ENCODE measurements at regions not wholly inside any gene's neighbourhood (a gene's known extent, or its start where the extent isn't known, plus 50 kb on each side); places are given as distances from the start of the nearest gene placed in this dataset.

DNA sequence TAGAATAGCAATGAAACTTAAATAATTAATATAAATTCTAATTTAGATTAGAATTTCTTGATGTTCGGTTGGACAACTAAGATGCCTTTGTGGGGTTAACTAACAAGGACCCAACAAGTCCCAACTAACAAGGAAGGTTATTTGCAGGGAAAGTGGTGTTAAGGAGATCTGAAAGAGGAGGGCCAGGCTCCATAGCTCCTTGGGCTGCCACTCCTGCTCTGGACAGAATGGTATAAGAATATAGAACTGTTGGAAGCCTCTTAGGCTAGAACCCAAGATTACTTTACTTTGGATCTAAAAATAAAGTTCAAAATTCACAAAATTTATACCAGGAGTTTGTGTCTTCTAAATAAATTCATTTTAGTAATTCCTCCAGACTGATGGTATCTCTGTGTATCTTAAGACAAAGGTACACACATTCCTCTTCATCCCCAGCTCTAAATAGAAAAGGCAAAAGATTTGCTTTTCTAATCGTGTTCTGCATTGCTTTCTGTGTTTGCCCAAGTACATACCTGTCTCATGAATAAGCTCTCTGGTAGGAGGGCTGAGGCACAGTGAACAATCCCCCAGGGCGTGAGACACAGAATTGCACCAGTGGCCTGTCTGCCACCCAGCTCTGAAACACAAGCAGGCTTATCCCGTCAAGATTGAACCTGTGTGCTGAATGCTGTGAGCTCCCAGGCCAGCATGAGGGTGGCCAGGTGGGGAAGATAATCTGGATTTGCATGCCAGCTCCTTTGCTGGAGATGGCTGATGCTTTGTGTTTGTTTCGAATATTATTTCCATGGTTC lies 176.0 kb downstream of the ACKR3 start:
- DNase-seq (ENCODE audit: low read depth) = no peak

DNA sequence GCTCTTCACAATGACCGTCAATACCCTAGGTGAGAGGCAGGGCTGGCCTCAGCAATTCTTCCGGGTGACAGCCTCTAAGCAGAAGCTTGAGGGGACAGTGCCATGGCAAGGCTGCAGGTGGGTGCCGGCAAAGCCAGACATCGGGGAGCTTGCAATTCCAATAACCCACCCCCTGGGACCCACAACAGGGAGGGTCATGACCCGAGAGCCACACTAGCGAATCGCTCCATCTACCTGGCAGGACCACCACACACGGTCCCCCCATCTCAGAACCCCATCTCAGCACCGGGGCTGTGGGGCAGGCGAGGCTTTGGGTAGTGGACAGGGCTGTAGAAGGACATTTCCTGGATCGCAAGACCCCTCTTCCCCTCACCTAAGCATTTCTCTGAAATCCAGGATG lies 177.2 kb downstream of the ACKR3 start:
- no peak for DNase-seq (ENCODE audit: low read depth)

DNA sequence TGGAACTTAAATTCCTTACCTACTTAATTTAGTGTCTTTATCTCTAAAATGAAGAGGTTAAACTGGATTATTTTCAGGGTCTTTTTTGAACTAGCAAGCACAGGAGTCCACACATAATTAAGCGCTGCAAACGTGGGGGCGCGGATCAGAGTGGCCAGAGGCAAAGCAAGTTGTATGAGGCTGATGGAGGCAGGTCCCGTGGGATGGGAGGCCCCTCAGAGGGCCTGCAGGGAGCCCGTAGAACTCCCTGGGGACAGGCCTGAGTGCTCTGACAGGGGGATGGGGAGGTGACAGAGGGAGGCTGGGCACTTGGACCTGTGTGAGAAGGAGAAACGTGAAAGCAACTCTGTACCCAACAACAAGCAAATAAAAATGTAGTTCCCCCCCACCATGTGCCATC lies 177.8 kb downstream of the ACKR3 start:
- no peak for DNase-seq (ENCODE audit: low read depth)

DNA sequence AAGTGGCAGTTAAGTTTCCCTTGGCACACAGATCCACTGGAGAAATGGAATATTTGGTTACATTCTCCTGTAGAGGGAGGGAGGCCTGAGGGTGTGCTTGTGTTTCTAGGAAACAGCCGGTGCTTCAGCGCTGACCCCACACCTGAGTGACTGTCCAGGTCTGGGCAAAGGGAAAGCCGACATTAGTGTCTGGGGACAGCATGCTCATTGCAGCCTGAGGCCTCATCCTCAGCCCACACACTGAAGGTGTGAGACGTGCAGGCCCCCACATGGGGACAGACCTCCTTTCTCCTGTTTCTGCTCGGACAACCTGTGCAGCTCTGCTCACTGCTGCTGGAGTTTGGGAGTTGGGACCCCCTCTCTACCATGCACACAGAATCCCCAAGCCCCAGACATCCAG lies 178.3 kb downstream of the ACKR3 start:
- DNase-seq (ENCODE audit: low read depth) = no peak

DNA sequence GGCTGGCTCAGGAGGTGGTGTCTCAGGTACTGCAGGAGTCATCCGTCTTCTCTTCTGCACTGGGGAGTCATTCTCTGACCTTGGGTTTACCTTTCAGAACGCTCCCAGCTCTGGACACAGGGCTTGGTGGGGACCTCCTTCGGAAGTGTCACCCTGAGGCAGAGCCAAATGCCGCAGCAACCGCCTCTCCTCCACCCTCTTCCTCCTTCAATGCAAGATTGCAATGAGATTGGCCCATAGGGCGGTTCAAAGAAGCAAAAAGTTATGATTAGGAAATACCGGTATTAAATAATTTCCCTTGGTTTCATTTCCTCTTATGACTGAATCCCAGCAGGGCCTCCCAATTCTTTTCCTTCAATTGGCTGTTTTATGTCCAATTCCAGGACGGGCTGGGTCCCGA lies 178.8 kb downstream of the ACKR3 start:
- no peak for DNase-seq (ENCODE audit: low read depth)

DNA sequence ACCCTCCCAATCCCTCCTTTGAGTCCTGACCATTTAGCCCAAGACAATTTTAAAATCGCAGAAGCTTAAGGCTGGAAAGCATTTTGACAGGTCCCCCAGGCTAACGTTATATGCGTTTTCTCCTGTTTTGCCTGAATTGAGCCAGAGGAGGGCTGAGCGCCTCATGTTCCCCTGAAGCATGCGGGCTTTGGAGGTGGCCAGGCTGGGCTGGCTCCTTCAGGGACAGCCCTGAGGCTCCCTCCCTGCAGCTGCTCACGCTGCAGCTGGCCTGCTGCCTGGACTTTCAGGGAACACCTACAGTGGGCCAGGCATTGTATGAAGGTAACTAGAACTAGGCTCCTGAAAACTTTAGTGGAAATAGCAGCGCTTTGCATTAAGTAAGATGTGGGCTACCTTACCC lies 179.2 kb downstream of the ACKR3 start:
- DNase-seq (ENCODE audit: low read depth) = no peak

DNA sequence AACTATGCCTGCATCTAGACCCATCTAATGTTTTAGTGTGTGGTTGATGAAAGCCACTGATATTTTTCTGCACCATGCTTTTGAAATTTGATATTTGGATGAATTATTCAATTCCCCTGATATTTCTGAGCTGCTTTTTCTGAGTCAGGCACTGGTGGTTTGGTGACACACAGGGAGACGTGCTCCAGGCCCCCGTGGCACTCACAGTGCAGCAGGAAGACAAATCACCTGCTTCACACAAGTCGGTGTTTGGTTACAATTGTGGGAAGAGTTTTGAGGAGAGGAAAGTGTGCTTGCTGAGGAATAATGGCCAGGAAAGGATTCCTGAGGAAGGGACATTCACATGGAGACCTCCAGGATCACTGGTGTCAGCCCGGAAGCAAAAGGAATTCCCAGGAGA lies 179.7 kb downstream of the ACKR3 start:
- DNase-seq (ENCODE audit: low read depth) = no peak

DNA sequence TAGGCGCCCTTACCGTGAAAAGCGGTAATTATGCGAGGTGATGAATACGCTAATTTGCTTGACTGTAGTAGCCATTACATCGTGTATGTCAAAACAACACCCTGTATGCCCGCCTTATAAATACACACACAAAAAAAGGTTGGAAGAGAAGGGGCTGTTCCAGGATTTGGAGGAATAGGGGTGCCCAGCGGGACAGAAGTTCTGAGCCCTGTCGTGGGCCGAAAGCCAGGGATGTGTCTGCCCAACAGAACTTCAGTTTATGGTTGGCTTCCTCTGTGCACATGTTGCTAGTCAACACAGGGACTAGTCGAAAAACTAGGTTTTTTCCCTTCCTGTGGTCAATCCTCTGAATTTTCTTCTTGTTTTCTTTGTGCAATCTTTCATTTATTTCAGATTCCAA lies 182.5 kb downstream of the ACKR3 start:
- no peak for DNase-seq (ENCODE audit: low read depth)

DNA sequence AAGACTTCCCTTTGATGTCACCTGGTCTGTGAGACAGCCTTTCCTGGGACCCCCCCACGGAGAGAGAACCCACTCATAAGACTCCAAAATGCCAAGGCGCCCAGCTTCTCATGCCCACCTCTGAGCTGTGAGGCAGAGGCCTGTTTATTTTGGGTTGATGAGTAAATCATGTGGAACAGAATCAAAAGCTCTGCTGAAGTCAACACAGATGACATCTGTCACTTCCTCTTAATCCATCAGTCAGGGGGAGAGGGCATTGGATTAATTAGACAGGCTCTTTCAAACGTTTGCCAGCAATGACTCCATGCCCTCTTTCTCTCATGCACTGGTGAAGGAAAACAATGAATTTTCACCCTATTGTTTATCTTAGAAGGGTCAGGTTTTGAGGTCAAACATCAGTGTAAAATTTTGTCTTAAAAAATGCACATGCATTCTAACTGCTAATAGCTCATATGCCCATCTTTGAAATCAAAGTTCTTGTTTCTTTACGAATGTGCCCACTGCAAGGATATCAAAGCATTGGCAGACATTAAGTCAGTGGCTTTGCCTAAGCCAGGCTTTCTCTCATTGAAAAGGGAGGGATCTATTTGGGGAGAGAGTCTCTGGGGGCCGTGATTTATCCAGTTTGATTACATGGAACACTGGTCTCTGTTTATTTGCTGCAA lies 184.1 kb downstream of the ACKR3 start:
- no peak for DNase-seq (ENCODE audit: low read depth)

DNA sequence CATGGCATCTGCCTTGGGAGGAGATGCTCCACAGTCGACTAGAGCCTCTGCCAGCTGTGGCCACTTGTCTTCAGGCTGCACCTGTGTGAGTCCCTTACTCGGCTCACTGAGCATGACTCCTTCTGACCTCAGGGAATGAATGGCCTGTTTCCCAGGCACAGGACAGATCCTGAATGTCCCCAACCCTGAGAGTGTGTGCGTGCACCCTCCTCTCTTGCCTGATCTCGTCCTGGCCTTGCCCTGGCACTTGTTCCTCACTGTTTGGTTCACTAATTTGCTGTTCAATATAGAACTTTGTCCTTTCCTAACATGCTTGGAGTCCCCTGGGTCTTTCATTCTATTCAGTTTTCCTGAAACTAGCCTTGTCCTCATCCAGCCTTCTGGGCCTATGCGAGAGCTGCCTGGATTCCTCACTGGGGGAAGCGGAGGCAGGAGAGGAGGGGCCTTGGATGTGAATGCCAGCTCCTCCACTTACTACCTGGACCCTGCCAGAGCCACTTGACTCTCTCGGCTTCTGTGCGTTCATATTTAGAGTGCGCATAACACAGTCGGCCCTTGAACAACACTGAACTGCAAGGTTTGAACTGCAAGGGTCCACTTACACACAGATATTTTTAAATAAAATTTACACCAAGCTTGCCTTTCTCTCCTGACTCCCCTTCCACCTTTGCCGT lies 184.8 kb downstream of the ACKR3 start:
- no peak for DNase-seq (ENCODE audit: low read depth)

DNA sequence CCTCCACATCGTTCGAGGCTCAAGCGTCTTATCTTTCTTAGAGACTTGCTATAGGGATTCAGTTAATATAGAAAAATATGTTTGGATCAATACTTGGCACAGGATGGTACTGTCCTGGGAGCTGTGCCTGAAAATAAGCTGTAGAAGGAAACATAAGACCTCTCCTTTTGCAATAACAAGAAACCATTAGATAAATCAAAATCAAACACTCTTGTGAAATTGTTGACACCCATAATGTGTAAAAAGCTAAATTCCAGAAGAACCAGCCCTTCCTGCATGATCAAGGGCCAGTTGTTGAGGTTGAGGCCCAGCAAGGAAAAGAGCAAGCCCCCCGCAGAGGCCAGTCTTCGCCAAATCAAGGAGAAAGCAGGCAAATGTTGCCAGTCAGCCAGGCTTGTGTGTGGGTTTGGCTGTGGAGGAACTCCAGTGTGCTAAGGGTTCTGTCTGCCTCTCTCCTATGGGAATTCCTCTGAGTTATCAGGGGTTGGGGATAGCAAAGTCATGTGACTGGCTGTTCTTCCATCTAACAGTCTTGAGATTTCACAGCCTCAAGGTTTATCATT lies 185.7 kb downstream of the ACKR3 start:
- DNase-seq (ENCODE audit: low read depth) = no peak

DNA sequence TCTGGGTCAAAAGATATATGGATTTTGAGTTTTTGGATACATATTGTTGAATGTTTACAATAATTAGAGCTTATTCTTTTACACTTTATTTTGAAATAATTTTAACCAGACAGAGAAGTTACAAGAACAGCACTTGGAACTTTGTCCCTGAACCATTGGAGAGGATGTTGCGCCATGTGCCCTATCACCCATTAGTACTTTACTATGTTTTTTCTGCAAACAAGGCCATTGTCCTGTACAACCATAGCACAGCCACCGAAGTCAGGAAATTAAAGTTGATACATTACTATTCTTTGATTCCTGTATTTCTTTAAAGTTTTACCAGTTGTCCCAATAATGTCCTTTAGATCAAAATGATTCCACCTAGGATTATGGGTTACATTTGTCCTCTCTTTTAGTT lies 188.8 kb downstream of the ACKR3 start:
- no peak for DNase-seq (ENCODE audit: low read depth)

DNA sequence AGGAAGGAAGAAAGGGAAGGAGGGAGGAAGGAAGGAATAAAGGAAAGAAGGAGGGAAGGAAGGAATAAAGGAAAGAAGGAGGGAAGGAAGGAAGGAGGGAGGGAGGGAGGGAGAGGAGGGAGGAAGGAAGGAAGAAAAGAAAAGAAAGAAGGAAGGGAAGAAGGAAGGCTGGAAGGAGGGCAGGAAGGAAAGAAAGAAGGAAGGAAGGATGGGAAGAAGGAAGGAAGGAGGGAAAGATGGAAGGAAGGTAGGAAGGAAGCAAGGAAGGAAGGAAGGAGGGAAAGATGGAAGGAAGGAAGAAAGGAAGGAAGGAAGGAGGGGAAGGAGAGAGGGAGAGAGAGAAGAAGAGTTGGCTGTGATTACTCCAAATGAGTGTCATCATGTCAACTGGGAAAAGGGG lies 190.6 kb downstream of the ACKR3 start:
- DNase-seq (ENCODE audit: low read depth) = no peak

DNA sequence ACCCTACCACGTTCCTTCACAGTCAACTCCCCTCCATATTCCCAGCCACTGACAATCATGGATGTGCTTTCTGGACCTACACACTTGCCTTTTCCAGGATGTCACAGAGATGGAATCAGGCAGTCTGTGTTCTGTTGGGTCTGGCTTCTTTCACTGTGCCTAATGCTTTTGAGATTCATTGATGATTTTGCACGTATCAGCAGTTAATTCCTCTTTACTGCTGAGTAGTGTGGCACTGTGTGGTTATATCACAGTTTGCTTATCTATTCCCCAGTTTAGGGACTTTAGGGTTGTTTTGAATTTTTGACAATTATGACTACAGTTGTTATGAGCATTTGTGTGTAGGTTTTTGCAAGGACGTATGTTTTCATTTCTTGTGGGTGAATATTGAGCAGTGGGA lies 191.7 kb downstream of the ACKR3 start:
- no peak for DNase-seq (ENCODE audit: low read depth)

DNA sequence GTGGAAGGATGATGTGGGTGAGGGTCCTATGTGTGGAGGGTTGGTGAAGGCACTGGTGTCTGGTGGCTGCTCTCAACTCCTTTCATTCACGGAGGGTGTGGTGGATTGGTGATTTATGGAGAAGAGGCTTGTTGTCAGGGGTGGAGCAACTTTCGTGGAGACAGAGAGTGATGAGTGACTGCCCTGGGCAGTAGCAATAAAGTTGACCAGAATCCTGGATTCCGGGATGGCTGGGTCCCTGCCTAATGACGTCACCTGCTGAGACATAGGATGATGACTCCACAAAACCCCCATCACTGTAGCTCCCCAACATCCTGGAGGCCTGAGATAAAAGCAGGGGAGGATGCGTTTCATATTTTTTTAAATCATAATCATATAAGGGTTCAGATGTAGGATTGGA lies 193.0 kb downstream of the ACKR3 start:
- no peak for DNase-seq (ENCODE audit: low read depth)

DNA sequence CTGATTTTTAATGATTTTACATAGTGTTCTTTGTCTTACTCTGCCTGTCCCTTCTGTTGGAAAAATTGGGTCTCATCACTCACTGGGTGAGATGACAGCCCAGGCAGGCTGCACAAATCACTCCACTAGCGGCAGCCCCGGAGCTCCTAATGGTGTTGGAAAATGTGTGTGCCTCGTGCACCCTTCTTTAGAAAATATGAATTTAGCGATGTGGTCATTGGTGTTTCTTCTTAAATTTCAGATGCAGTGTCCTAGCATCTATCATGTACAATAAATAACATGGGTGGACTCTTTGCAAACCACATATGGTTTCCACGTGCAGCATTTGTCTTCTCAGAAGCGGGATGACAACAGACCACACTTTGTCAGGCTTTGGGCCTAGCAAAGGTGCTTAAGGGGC lies 194.2 kb downstream of the ACKR3 start:
- no peak for DNase-seq (ENCODE audit: low read depth)

DNA sequence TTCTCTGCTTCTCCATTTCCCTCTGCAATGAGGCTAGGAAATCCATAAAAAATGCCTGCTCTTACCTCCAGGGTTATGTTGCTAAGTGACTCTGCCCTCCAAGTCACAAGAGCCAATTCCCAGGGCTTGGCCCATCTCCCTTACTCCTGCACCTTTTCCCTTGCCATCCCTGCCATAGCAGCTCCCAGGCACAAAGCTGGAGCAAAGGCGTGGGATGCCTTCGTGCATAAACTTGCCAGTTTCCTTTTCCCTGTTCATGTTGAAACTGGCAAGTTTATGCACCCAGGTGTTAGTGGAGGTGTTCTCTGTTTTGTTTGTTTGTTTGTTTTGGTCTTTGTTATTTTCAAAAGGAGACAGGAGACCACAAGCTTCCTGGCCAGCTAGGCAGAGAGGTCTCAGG lies 195.1 kb downstream of the ACKR3 start:
- no peak for DNase-seq (ENCODE audit: low read depth)

DNA sequence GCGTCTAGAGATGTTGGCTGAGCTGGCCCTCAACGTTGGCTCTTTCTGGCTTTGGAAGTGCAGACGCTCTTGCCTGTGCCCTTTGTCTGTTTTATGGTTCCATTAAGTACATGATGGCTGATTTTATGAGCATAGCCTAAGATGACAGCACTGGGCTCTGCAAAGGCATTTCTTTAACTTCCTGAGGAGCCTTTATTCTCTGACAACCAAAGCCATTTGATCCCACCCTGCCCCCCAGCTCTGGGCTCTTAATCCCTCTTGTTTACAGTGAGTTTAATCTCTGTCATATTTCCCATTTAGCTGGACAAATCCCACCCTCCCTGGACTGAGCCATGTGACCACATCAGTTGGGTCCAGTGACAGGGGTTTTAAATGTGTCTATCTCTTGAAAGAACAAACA lies 195.9 kb downstream of the ACKR3 start:
- DNase-seq (ENCODE audit: low read depth) = no peak

DNA sequence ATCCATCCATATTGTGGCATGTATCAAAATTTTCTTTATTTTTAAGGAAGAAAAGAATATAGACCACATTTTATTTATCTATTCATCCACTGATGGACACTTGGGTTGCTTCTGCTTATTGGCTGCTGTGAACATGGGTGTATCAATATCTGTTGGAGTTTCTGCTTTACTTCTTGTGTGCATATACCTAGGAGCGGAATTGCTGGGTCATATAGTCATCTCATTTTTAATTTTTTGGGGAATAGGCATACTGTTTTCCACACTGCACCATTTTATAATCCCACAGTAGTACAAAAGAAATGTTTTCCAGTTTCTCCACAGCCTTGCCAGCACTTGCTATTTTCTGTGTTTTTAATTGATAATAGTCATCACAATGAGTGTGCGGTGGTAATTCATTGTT lies 197.2 kb downstream of the ACKR3 start:
- DNase-seq (ENCODE audit: low read depth) = no peak

DNA sequence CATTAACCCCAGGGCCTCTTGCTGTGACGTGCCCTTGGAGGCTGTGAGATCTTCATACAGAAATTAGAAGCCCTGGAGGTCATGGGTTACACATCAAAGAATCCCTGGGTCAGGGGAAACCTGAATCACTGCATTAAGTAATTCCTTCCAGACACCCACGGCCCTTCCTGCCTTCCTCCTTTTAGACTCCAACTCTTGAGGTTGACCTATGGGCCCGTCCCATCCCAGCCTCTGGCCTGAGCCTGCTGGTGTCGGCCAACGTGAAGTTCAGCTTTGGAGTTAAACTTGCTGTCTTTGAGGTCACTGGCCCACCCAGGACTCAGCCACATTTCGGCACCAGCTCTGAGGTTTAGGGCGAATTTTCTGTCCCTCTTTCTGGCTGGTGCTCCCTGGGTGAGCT lies 198.3 kb downstream of the ACKR3 start:
- DNase-seq (ENCODE audit: low read depth) = no peak

DNA sequence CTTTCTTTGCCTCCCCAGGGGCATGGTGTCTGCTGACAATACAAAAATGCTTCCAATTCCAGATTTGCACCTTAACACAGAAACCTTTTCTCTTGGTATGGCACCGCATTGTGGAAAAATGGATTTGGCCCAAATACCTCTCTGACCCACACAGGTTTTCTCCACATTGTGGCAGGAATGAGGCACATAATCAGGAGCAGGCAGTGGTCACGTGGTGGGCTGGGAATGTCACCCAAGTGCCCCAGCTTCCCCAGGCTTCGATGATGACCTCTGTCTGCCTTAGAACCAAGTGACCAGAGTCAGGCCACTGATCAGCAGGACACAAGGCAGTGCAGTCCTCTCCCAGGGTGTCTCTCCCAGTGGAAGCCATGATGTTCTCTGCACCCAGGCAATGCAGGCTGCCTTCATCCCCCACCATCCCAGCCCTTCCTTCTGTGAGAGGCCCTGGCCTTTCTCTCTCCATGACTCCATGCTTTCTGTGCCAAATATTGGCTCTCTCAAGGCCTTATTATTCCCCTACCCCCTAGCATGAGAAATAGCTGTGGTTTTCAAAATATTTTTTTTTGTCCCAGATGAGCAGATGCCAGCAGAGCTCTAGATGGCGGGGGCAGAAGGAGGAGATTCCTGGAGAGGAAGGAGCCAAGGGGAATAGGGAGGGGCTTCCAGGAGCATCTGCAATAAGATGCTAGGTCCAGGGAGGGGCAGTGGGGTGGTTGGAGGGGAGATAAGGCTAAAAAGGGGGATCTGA lies 198.9 kb downstream of the ACKR3 start:
- no peak for DNase-seq (ENCODE audit: low read depth)
